ENCODE measurements at regions not wholly inside any gene's neighbourhood (a gene's known extent, or its start where the extent isn't known, plus 50 kb on each side); places are given as distances from the start of the nearest gene placed in this dataset.

- no peaks in the 10 kb centered on the region for H3K36me3 ChIP-seq (ENCODE audit: control insufficient read depth, insufficient read depth, low read length)
- no peak overlapping the region for H3K27ac ChIP-seq (ENCODE audit: extremely low read depth, low read depth, low read length)
- no peaks in the 10 kb centered on the region for H3K27me3 ChIP-seq (ENCODE audit: control insufficient read depth in 2 of 2, insufficient read depth in 2 of 2, low read length in 2 of 2)
- H3K9me1 ChIP-seq (ENCODE audit: control insufficient read depth, insufficient read depth, low read length), result no peaks in the 10 kb centered on the region
- no peak overlapping the region for H3K4me2 ChIP-seq (ENCODE audit: insufficient read depth, low read length)
- BruUV-seq (replicated peaks), result no TSS peak
- no peaks in the 10 kb centered on the region for H4K20me1 ChIP-seq (replicated peaks; ENCODE audit: control insufficient read depth, insufficient read depth, low read length)
- ChIA-PET POLR2A (no interaction called here), CTCF (ENCODE audit: low intra/inter-chr PET ratio) (no interaction called here)
- no peaks in the 10 kb centered on the region for H3K4me1 ChIP-seq (replicated peaks in 1 of 2; ENCODE audit: control insufficient read depth in 2 of 2, insufficient read depth in 2 of 2, low read length in 2 of 2)
- TF ChIP-seq MED1 (CRISPR knock-in tag; IDR thresholded peaks at IDR 0.05; ENCODE audit: borderline replicate concordance) (no peak), ATF7 (IDR thresholded peaks at IDR 0.05) (no peak), PTRF (tag; IDR thresholded peaks at IDR 0.05) (no peak), TRIM28 (IDR thresholded peaks at IDR 0.05) (no peak), MCM2 (IDR thresholded peaks at IDR 0.05; ENCODE audit: low read depth) (no peak), POLR2B (IDR thresholded peaks at IDR 0.05; ENCODE audit: low read depth, partially characterized antibody) (no peak), PRPF4 (IDR thresholded peaks at IDR 0.05; ENCODE audit: insufficient read depth, low read depth, low read length, poor library complexity, severe bottlenecking) (no peak), SAFB2 (IDR thresholded peaks at IDR 0.05; ENCODE audit: borderline replicate concordance, low read depth, low read length, severe bottlenecking) (no peak), ZNF3 (CRISPR knock-in tag; IDR thresholded peaks at IDR 0.05) (no peak)
- TF ChIP-seq, protein P1, sequence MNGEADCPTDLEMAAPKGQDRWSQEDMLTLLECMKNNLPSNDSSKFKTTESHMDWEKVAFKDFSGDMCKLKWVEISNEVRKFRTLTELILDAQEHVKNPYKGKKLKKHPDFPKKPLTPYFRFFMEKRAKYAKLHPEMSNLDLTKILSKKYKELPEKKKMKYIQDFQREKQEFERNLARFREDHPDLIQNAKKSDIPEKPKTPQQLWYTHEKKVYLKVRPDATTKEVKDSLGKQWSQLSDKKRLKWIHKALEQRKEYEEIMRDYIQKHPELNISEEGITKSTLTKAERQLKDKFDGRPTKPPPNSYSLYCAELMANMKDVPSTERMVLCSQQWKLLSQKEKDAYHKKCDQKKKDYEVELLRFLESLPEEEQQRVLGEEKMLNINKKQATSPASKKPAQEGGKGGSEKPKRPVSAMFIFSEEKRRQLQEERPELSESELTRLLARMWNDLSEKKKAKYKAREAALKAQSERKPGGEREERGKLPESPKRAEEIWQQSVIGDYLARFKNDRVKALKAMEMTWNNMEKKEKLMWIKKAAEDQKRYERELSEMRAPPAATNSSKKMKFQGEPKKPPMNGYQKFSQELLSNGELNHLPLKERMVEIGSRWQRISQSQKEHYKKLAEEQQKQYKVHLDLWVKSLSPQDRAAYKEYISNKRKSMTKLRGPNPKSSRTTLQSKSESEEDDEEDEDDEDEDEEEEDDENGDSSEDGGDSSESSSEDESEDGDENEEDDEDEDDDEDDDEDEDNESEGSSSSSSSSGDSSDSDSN (IDR thresholded peaks at IDR 0.05; ENCODE audit: borderline replicate concordance in 1 of 2, low read depth in 2 of 2, low read length in 2 of 2), result no peak
- 0% methylated on average over 1 of the region's 1 CpG for WGBS (ENCODE audit: insufficient coverage, low coverage, missing lambda C conversion rate)
- intact Hi-C loops (cut with micrococcal nuclease) (no loop called here), in situ Hi-C loops (cut with MboI) (no loop called here)
- FAIRE-seq (no peak), DNase-seq (ENCODE audit: extremely low read depth in 1 of 4, low spot score in 3 of 4) (no peak), ATAC-seq (no peak)
- H3K9ac ChIP-seq (ENCODE audit: insufficient read depth in 1 of 2, low read depth in 2 of 2, low read length in 2 of 2), result no peak overlapping the region
- H3K4me3 ChIP-seq, result no peak overlapping the region
- no peak overlapping the region for H2AFZ ChIP-seq (ENCODE audit: low read depth, low read length)
- H3K79me2 ChIP-seq (ENCODE audit: control insufficient read depth, insufficient read depth, low read length), result no peaks in the 10 kb centered on the region
- no peaks in the 10 kb centered on the region for H3K9me3 ChIP-seq (replicated peaks; ENCODE audit: control insufficient read depth, insufficient read depth, low read depth, low read length)
These were observed 659.1 kb downstream of the SI start for GRCh38 chr3:164419220-164419619.
